MCF 10A (cell line): ENCODE measurements at regions not wholly inside any gene's neighbourhood (a gene's known extent, or its start where the extent isn't known, plus 50 kb on each side); places are given as distances from the start of the nearest gene placed in this dataset.
"Not testable (repeated sequence)": the region's sequence is repeated elsewhere in the genome, so short reads cannot be mapped to it uniquely, and the experiment has no call there.

Source experiments
- BruUV-seq: library from RNA; stranded (reverse); fragments of 400-500 nt; replicated peaks from 2 replicates; lab custom pipeline; 2021; lab: Mats Ljungman, UMichigan
- CTCF ChIA-PET: fragments of 300-600 bp; sonication (Branson Sonifier 250); formaldehyde crosslinking; extraction: SDS; loops from one replicate; lab custom pipeline; 2021; ENCODE audit warnings: antibody characterized with exemption, inconsistent platforms; lab: Yijun Ruan, JAX
- POLR2A ChIA-PET: fragments of 300-600, 350-650 bp; sonication (Branson Sonifier 250); formaldehyde crosslinking; extraction: SDS; loops from one replicate; lab custom pipeline; 2020; ENCODE audit warnings: antibody characterized with exemption, inconsistent platforms; lab: Yijun Ruan, JAX
- DNase-seq: peaks from one replicate; pipeline ENCODE4 v3.0.0-alpha.2; 2018; ENCODE audit not compliant: unreplicated experiment
- H3K27ac Mint-ChIP-seq: one replicate; pipeline ENCODE4 v1.8.0; 2022; ENCODE audit warnings: mild to moderate bottlenecking, low read depth, mixed read lengths; ENCODE audit not compliant: unreplicated experiment
- H3K27me3 Mint-ChIP-seq: one replicate; pipeline ENCODE4 v1.8.0; 2022; ENCODE audit warnings: mixed read lengths; ENCODE audit not compliant: insufficient read depth, unreplicated experiment
- H3K36me3 Mint-ChIP-seq: one replicate; pipeline ENCODE4 v1.8.0; 2022; ENCODE audit warnings: mild to moderate bottlenecking, moderate library complexity, mixed read lengths; ENCODE audit not compliant: insufficient read depth, unreplicated experiment
- H3K4me1 Mint-ChIP-seq: one replicate; pipeline ENCODE4 v1.8.0; 2022; ENCODE audit warnings: mixed read lengths; ENCODE audit not compliant: insufficient read depth, unreplicated experiment
- H3K4me3 Mint-ChIP-seq: one replicate; pipeline ENCODE4 v1.8.0; 2022; ENCODE audit warnings: mild to moderate bottlenecking, moderate library complexity, mixed read lengths; ENCODE audit not compliant: unreplicated experiment
- H3K9me3 Mint-ChIP-seq: one replicate; pipeline ENCODE4 v1.8.0; 2022; ENCODE audit warnings: mixed read lengths; ENCODE audit not compliant: unreplicated experiment
- intact Hi-C: fragments of 100-400 bp; cut with micrococcal nuclease; formaldehyde crosslinking; loops from 2 replicates; pipeline ENCODE4 v1.14.1; 2022

DNA sequence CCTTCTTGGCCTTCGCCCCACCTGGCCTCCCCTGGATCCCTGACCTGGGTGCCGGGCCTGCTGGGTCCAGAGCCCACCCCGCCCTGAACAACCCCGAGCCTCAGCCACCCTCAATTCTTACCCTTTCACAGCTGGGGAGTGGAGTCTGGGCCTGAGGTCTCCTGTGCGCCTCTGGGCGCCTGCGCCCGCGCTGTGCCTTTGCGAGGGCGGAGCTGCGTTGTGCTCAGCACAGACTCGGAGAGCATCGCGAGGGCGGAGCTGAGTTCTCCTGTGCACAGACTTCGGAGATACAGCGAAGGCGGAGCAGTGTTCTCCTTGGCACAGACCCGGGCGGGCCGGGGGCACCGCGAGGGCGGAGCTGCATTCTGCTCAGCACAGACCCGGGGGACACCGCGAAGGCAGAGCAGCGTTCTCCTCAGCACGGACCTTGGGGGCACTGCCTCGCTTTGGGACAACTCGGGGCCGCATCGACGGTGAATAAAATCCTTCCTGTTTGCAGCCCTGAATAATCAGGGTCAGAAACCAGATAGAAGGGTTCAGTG, 547.2 kb downstream of the FAM72C start:
- DNase-seq, H3K4me1 Mint-ChIP-seq, H3K27me3 Mint-ChIP-seq, H3K36me3 Mint-ChIP-seq, POLR2A ChIA-PET, intact Hi-C loops, BruUV-seq, H3K27ac Mint-ChIP-seq, H3K9me3 Mint-ChIP-seq, CTCF ChIA-PET: not testable (repeated sequence)
- H3K4me3 Mint-ChIP-seq, result peak overlapping the region; percentile 63

DNA sequence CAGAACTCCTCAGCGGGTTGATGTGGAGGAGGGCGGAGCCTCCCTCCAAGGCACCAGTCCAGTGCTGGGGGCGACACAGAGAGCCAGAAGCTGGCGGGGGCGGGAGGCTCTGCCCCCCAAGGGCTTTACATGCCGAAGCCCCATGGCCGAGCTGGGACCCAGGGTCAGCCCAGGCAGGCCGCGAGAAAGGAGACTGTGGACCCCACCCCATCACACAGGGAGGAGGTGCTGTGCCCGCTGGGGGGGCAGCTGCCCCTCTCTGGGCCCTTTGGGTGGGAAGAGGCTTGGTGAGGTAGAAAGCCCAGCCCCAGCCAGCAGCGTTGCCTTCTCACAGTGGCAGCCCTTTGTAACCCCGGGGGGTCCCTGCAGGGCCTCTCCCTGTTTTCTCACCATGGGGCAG, 548.0 kb downstream of the FAM72C start:
- H3K9me3 Mint-ChIP-seq, intact Hi-C loops, H3K27me3 Mint-ChIP-seq, DNase-seq, H3K4me1 Mint-ChIP-seq, H3K4me3 Mint-ChIP-seq, BruUV-seq, POLR2A ChIA-PET, H3K27ac Mint-ChIP-seq, CTCF ChIA-PET, H3K36me3 Mint-ChIP-seq: not testable (repeated sequence)

DNA sequence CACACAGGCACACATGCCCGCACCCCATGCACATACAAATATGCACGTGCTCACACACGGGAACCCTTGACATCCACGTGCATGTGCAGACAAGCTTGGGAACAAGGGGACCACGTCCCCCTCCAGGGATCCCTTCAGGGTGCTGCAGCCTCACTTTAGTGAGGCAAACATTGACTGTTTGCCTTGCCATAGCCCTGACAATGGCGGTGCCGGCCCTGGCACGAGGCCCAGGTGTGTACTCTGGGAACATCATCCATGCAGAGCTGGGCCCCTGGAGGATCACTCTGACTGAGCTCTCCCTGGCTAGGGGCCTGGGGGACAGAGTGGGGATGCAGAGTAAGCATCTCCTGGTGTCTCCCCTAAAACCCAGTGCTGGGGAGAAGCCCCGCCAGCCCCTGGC, 550.5 kb downstream of the FAM72C start:
- H3K36me3 Mint-ChIP-seq, intact Hi-C loops, POLR2A ChIA-PET, DNase-seq, CTCF ChIA-PET, BruUV-seq, H3K9me3 Mint-ChIP-seq, H3K27me3 Mint-ChIP-seq, H3K4me1 Mint-ChIP-seq, H3K27ac Mint-ChIP-seq, H3K4me3 Mint-ChIP-seq: not testable (repeated sequence)
